IMR-90 (cell line): ENCODE measurements at regions not wholly inside any gene's neighbourhood (a gene's known extent, or its start where the extent isn't known, plus 50 kb on each side); places are given as distances from the start of the nearest gene placed in this dataset.

Experiments
- ATAC-seq: fragments of 200-7000 bp; cut with Tn5 transposase; 2 replicates; pipeline ENCODE4 v1.9.1; 2020; ENCODE audit warnings: low read depth, mild to moderate bottlenecking, moderate library complexity
- BruUV-seq: library from RNA; stranded (reverse); fragments of 400-500 nt; replicated peaks from 2 replicates; lab custom pipeline; 2021; lab: Mats Ljungman, UMichigan
- CTCF ChIA-PET: fragments of 300-600 bp; formaldehyde crosslinking; extraction: SDS; loops from one replicate; lab custom pipeline; 2021; ENCODE audit warnings: antibody characterized with exemption; lab: Yijun Ruan, JAX
- POLR2A ChIA-PET: fragments of 300-600 bp; sonication (Branson Sonifier 250); formaldehyde crosslinking; loops from one replicate; lab custom pipeline; 2022; ENCODE audit warnings: antibody characterized with exemption; ENCODE audit not compliant: unreplicated experiment; lab: Charles Lee
- DNase-seq: peaks from one replicate; pipeline ENCODE4 v3.0.0; 2013
- H2AFZ ChIP-seq: replicated peaks from 2 replicates; pipeline ENCODE3; 2013; ENCODE audit warnings: low read length, mild to moderate bottlenecking; ENCODE audit not compliant: poor library complexity
- H2AK5ac ChIP-seq: 2 replicates; pipeline ENCODE4 v1.6.1; 2013; ENCODE audit warnings: low read depth, low read length, inconsistent platforms
- H2AK9ac ChIP-seq: replicated peaks from 2 replicates; pipeline ENCODE3; 2013; ENCODE audit warnings: mild to moderate bottlenecking, low read depth, low read length, moderate library complexity; ENCODE audit not compliant: poor library complexity
- H2BK120ac ChIP-seq: 2 replicates; pipeline ENCODE4 v1.6.1; 2013; ENCODE audit warnings: low read depth, low read length, inconsistent platforms
- H2BK15ac ChIP-seq: 3 replicates; pipeline ENCODE4 v1.6.1; 2013; ENCODE audit warnings: low read depth, low read length, inconsistent platforms
- H2BK20ac ChIP-seq: 2 replicates; pipeline ENCODE4 v1.6.1; 2013; ENCODE audit warnings: low read depth, mild to moderate bottlenecking, inconsistent platforms, low read length, moderate library complexity
- H2BK5ac ChIP-seq: 2 replicates; pipeline ENCODE4 v1.6.1; 2013; ENCODE audit warnings: mild to moderate bottlenecking, low read depth, low read length, inconsistent platforms; ENCODE audit not compliant: poor library complexity, severe bottlenecking
- H3K14ac ChIP-seq: replicated peaks from 2 replicates; pipeline ENCODE4 v1.6.1; 2013; ENCODE audit warnings: low read depth, low read length, inconsistent platforms
- H3K18ac ChIP-seq: 2 replicates; pipeline ENCODE4 v1.6.1; 2013; ENCODE audit warnings: low read depth, low read length, control low read depth
- H3K23ac ChIP-seq: 2 replicates; pipeline ENCODE4 v1.6.1; 2013; ENCODE audit warnings: low read depth, low read length, inconsistent platforms
- H3K27ac ChIP-seq: 2 replicates; pipeline ENCODE4 v1.5.1; 2013; ENCODE audit warnings: mild to moderate bottlenecking, control low read depth, low read length; ENCODE audit not compliant: insufficient read depth
- H3K27me3 ChIP-seq: 2 replicates; pipeline ENCODE4 v1.6.1; 2013; ENCODE audit warnings: low read length; ENCODE audit not compliant: control insufficient read depth, insufficient read depth
- H3K36me3 ChIP-seq: 2 replicates; pipeline ENCODE4 v1.6.1; 2013; ENCODE audit warnings: low read length, mixed read lengths; ENCODE audit not compliant: control insufficient read depth, insufficient read depth
- H3K4ac ChIP-seq: 2 replicates; pipeline ENCODE4 v1.6.1; 2013; ENCODE audit warnings: low read depth, low read length, inconsistent platforms
- H3K4me1 ChIP-seq: 2 replicates; pipeline ENCODE4 v1.6.1; 2013; ENCODE audit warnings: low read length, mixed read lengths; ENCODE audit not compliant: control insufficient read depth, insufficient read depth
- H3K4me2 ChIP-seq: 2 replicates; pipeline ENCODE4 v1.6.1; 2013; ENCODE audit warnings: low read depth, mild to moderate bottlenecking, control low read depth, low read length, moderate library complexity
- H3K4me3 ChIP-seq: 2 replicates; pipeline ENCODE4 v1.5.1; 2013; ENCODE audit warnings: low read depth, mild to moderate bottlenecking, control low read depth, low read length, moderate library complexity; ENCODE audit not compliant: insufficient read depth
- H3K56ac ChIP-seq: 2 replicates; pipeline ENCODE4 v1.6.1; 2013; ENCODE audit warnings: low read length, inconsistent platforms; ENCODE audit not compliant: insufficient read depth; ENCODE audit errors: extremely low read depth
- H3K79me1 ChIP-seq, 2 experiments: 2 replicates each; pipeline ENCODE4 v1.6.1; 2013; ENCODE audit warnings: low read length in 2 of 2, inconsistent platforms in 1 of 2, low read depth in 1 of 2
- H3K9ac ChIP-seq: 2 replicates; pipeline ENCODE4 v1.6.1; 2013; ENCODE audit warnings: low read depth, low read length, control low read depth
- H3K9me1 ChIP-seq: 2 replicates; pipeline ENCODE4 v1.6.1; 2013; ENCODE audit warnings: low read length, inconsistent platforms; ENCODE audit not compliant: insufficient read depth
- H3K9me3 ChIP-seq: 2 replicates; pipeline ENCODE4 v1.6.1; 2013; ENCODE audit warnings: low read length; ENCODE audit not compliant: control insufficient read depth, insufficient read depth
- H4K20me1 ChIP-seq: 2 replicates; pipeline ENCODE4 v1.6.1; 2013; ENCODE audit warnings: low read length, inconsistent platforms; ENCODE audit not compliant: insufficient read depth
- H4K5ac ChIP-seq: 2 replicates; pipeline ENCODE4 v1.6.1; 2013; ENCODE audit warnings: mild to moderate bottlenecking, low read depth, low read length, control low read depth
- H4K8ac ChIP-seq, 2 experiments: 2 replicates each; pipeline ENCODE4 v1.6.1; 2013; ENCODE audit warnings: low read depth in 2 of 2, low read length in 2 of 2, control low read depth in 1 of 2, inconsistent platforms in 1 of 2
- H4K91ac ChIP-seq: 2 replicates; pipeline ENCODE4 v1.6.1; 2013; ENCODE audit warnings: low read depth, low read length, inconsistent platforms; ENCODE audit not compliant: insufficient read depth
- CEBPB ChIP-seq: IDR thresholded peaks from 2 replicates; pipeline ENCODE4 v1.6.1; 2012; ENCODE audit warnings: low read depth, low read length, improper control_type of control experiment
- CHD1 ChIP-seq: IDR thresholded peaks from 2 replicates; pipeline ENCODE4 v1.6.1; 2012; ENCODE audit warnings: low read depth, low read length, improper control_type of control experiment
- ELK1 ChIP-seq: fragments of 150-350 bp; IDR thresholded peaks from 2 replicates; pipeline ENCODE4 v1.6.1; 2016; ENCODE audit warnings: low read depth, mild to moderate bottlenecking, low read length, moderate library complexity, borderline replicate concordance
- FOS ChIP-seq: fragments of 150-350 bp; IDR thresholded peaks from 2 replicates; pipeline ENCODE4 v1.6.1; 2016; ENCODE audit warnings: low read depth, low read length
- MAFK ChIP-seq: IDR thresholded peaks from 2 replicates; pipeline ENCODE4 v1.6.1; 2012; ENCODE audit warnings: low read depth, low read length, improper control_type of control experiment
- MAZ ChIP-seq: IDR thresholded peaks from 2 replicates; pipeline ENCODE4 v1.6.1; 2012; ENCODE audit warnings: low read depth, mild to moderate bottlenecking, low read length, improper control_type of control experiment, moderate library complexity, borderline replicate concordance
- MXI1 ChIP-seq: IDR thresholded peaks from 2 replicates; pipeline ENCODE4 v1.6.1; 2012; ENCODE audit warnings: low read depth, mild to moderate bottlenecking, low read length, moderate library complexity, borderline replicate concordance
- POLR2A ChIP-seq: IDR thresholded peaks from 2 replicates; pipeline ENCODE4 v1.6.1; 2012; ENCODE audit warnings: mild to moderate bottlenecking, low read depth, low read length
- RAD21 ChIP-seq: IDR thresholded peaks from 2 replicates; pipeline ENCODE4 v1.6.1; 2012; ENCODE audit warnings: low read length, improper control_type of control experiment
- RCOR1 ChIP-seq: IDR thresholded peaks from 2 replicates; pipeline ENCODE4 v1.6.1; 2012; ENCODE audit warnings: mild to moderate bottlenecking, low read length, improper control_type of control experiment; ENCODE audit not compliant: insufficient replicate concordance
- RFX5 ChIP-seq: IDR thresholded peaks from 2 replicates; pipeline ENCODE4 v1.8.0; 2012; ENCODE audit warnings: low read depth, mild to moderate bottlenecking, low read length, moderate library complexity
- SMC3 ChIP-seq: fragments of 150-350 bp; IDR thresholded peaks from 2 replicates; pipeline ENCODE4 v1.6.1; 2016; ENCODE audit warnings: low read depth, mild to moderate bottlenecking, antibody characterized with exemption, low read length, moderate library complexity
- USF2 ChIP-seq: fragments of 150-350 bp; IDR thresholded peaks from 2 replicates; pipeline ENCODE4 v1.6.1; 2017; ENCODE audit warnings: mild to moderate bottlenecking, antibody characterized with exemption, low read length, low read depth
- WGBS, 2 experiments: methylation state at CpG; one replicate each; pipeline versions ENCODE4 v1.1.5 to v1.1.7; 2013; ENCODE audit warnings: missing lambda C conversion rate in 2 of 2; ENCODE audit not compliant: insufficient read length in 1 of 2; ENCODE audit errors: extremely low coverage in 2 of 2; 5-methylcytosine and 5-hydroxymethylcytosine counted together
- dilution Hi-C: fragments of 300-500 bp; cut with HindIII; formaldehyde crosslinking; loops from one replicate; pipeline ENCODE4 v1.14.3; 2018; ENCODE audit warnings: low sequenced_read_pairs; ENCODE audit not compliant: unreplicated experiment
- in situ Hi-C: fragments of 300-500 bp; cut with MboI; formaldehyde crosslinking; loops from 3 replicates; pipeline ENCODE4 v1.14.3; 2019; ENCODE audit warnings: low sequenced_read_pairs, inconsistent platforms, mixed read lengths
- intact Hi-C: fragments of 100-400 bp; cut with micrococcal nuclease; formaldehyde crosslinking; loops from 2 replicates; pipeline ENCODE4 v1.10.0; 2022

GRCh38 chr1:87647430-87648177 lies 318.9 kb downstream of the LMO4 start:
- ATAC-seq (no peak), DNase-seq (peak; percentile 23)
- no peak overlapping the region for H2AFZ ChIP-seq
- no peak overlapping the region for H3K18ac ChIP-seq
- in situ Hi-C loops (no loop called here), dilution Hi-C loops (no loop called here), intact Hi-C loops (no loop called here)
- no peak overlapping the region for H4K5ac ChIP-seq
- ChIA-PET CTCF (interaction anchor here (0.5 kb wide), 1 partner anchor 356 kb away, joined by 3 read pairs; no protein-coding TSS in a partner anchor), POLR2A (no interaction called here)
- H3K9ac ChIP-seq: no peak overlapping the region
- no peak overlapping the region for H4K91ac ChIP-seq
- H2AK9ac ChIP-seq: no peak overlapping the region
- H2AK5ac ChIP-seq: no peak overlapping the region
- H3K4me3 ChIP-seq: no peak overlapping the region
- H3K14ac ChIP-seq: no peak overlapping the region
- H3K23ac ChIP-seq: no peak overlapping the region
- H3K27me3 ChIP-seq: no peaks in the 10 kb centered on the region
- H3K4ac ChIP-seq: no peak overlapping the region
- H3K4me2 ChIP-seq: no peak overlapping the region
- H2BK15ac ChIP-seq: no peak overlapping the region
- BruUV-seq: no TSS peak
- no peaks in the 10 kb centered on the region for H3K9me3 ChIP-seq
- H3K27ac ChIP-seq: no peak overlapping the region
- H2BK120ac ChIP-seq: no peak overlapping the region
- no peak overlapping the region for H2BK20ac ChIP-seq
- no peaks in the 10 kb centered on the region for H3K79me1 ChIP-seq
- H2BK5ac ChIP-seq: no peak overlapping the region
- no peaks in the 10 kb centered on the region for H3K4me1 ChIP-seq
- no CpG with 5 or more reads among the region's 6 CpGs for WGBS, 2 experiments
- no peaks in the 10 kb centered on the region for H3K36me3 ChIP-seq
- no peaks in the 10 kb centered on the region for H3K9me1 ChIP-seq
- H4K8ac ChIP-seq: no peak overlapping the region
- TF ChIP-seq ELK1 (no peak), MAFK (no peak), RCOR1 (no peak), FOS (no peak), SMC3 (no peak), CHD1 (no peak), RFX5 (no peak), MXI1 (no peak), MAZ (no peak), POLR2A (no peak), RAD21 (no peak), USF2 (no peak), CEBPB (no peak)
- no peaks in the 10 kb centered on the region for H4K20me1 ChIP-seq
- H3K56ac ChIP-seq: no peak overlapping the region
